Vagina (tissue), 2 donors: ENCODE measurements at regions not wholly inside any gene's neighbourhood (a gene's known extent, or its start where the extent isn't known, plus 50 kb on each side); places are given as distances from the start of the nearest gene placed in this dataset.

Experiments
- POLR2A ChIP-seq, 2 donors: fragments of 450-650 bp; IDR thresholded peaks; one replicate each; pipeline ENCODE4 v1.6.1; 2017; ENCODE audit warnings: antibody characterized with exemption in 2 of 2, mild to moderate bottlenecking in 2 of 2, moderate library complexity in 2 of 2
- POLR2AphosphoS5 ChIP-seq, 2 donors: sonication (generic); formaldehyde crosslinking; IDR thresholded peaks; one replicate each; pipeline ENCODE4 v1.9.0; 2017; ENCODE audit warnings: antibody characterized with exemption in 2 of 2, mild to moderate bottlenecking in 2 of 2, low read depth in 1 of 2; ENCODE audit not compliant: insufficient read depth in 1 of 2
- TF ChIP-seq, protein P1 (sequence below), 3 experiments: fragments of 450-650 bp in 2 of 3; fragments of 200-600 bp in 1 of 3; sonication (generic) in 1 of 3; IDR thresholded peaks; one replicate each; pipeline ENCODE4 v1.5.1; 2017 to 2019; ENCODE audit warnings: antibody characterized with exemption in 3 of 3, mild to moderate bottlenecking in 2 of 3, moderate library complexity in 2 of 3

- TF ChIP-seq, protein P1, sequence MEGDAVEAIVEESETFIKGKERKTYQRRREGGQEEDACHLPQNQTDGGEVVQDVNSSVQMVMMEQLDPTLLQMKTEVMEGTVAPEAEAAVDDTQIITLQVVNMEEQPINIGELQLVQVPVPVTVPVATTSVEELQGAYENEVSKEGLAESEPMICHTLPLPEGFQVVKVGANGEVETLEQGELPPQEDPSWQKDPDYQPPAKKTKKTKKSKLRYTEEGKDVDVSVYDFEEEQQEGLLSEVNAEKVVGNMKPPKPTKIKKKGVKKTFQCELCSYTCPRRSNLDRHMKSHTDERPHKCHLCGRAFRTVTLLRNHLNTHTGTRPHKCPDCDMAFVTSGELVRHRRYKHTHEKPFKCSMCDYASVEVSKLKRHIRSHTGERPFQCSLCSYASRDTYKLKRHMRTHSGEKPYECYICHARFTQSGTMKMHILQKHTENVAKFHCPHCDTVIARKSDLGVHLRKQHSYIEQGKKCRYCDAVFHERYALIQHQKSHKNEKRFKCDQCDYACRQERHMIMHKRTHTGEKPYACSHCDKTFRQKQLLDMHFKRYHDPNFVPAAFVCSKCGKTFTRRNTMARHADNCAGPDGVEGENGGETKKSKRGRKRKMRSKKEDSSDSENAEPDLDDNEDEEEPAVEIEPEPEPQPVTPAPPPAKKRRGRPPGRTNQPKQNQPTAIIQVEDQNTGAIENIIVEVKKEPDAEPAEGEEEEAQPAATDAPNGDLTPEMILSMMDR (IDR thresholded peaks at IDR 0.05) = no peak
- no peak for TF ChIP-seq POLR2AphosphoS5 (IDR thresholded peaks at IDR 0.05; ENCODE audit: insufficient read depth in 1 of 2, low read depth in 1 of 2)
- no peak for TF ChIP-seq POLR2A (IDR thresholded peaks at IDR 0.05)
Measured at GRCh38 chr4:153116801-153117200, 87.4 kb upstream of the TRIM2 start.
